ENCODE measurements at regions not wholly inside any gene's neighbourhood (a gene's known extent, or its start where the extent isn't known, plus 50 kb on each side); places are given as distances from the start of the nearest gene placed in this dataset.

DNA sequence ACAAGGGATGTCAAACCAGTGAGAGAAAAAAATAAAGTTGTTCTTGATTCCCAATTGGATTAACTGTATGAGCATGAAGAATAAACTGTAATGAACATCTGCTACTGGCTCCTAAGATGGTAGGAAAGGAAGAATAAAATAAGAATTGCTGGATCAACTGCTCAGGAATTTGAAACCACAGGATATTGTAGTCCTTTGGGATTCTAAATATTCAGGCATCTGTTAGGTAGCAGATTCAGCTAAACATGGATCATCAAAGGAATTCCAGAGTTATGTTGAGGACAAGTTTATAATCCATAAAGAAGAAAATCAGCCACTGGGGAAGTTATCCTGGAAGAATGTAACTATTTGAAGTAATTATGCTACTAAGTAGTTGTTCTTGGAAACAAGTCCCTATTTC, 65.8 kb downstream of the ISL1 start:
- DNase-seq (ENCODE audit: low spot score): no peak

DNA sequence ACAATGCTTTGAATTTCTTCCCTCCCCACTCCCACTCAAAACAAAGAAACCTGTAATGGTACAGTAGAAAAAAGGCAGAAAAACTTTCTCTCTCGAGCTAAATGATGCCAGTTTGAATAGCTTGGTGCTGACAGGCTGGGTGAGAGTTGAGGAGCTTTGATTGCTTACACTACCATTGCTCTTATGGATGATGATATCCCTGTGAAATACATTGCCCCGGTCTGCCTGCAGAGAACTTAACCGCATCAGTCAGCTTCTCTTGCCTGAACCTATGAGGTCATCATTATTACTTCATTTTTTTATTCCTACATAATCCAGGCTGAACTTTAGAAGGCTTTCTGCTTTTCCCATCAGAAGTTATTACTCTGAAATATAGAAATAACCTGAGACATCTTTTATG, 69.3 kb downstream of the ISL1 start:
- no peak for DNase-seq (ENCODE audit: low spot score)

DNA sequence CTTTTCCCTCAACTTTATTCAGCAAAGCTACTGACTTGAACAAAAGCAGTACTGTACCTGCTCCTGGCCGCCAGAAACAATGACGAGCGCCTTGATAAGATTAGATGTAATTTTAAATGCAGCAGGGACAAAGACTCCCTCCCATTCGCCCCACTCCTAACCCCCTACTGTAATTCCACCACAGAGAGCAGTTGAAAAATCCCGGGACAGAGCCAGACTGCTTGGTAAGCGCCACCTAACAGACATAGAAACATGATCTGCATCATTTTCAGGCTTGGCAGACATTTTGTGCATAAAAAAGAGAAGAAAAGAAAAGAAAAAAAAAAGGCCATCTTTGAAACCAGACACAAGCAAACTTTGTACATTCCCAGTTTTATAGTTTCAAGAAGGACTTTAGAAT, 81.9 kb downstream of the ISL1 start:
- no peak for DNase-seq (ENCODE audit: low spot score)

DNA sequence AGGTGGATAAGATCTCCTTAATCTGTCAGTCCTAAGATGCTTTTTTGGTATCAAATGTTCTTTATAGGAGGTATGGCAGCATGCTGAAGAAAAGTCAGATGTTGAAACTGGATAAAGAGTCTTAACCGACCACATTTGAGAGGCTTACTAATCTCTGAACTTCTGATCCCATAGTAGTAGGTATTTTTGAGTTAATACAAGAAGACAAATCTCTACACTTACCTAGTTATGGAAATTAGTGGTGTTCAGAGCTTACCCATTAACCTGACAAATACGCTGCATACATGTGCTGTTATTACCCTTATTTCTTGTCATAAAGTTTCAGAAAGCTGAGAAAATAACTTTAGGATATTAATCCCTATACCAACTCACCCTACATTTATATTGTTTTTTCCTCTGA, 83.0 kb downstream of the ISL1 start:
- DNase-seq (ENCODE audit: low spot score): no peak

DNA sequence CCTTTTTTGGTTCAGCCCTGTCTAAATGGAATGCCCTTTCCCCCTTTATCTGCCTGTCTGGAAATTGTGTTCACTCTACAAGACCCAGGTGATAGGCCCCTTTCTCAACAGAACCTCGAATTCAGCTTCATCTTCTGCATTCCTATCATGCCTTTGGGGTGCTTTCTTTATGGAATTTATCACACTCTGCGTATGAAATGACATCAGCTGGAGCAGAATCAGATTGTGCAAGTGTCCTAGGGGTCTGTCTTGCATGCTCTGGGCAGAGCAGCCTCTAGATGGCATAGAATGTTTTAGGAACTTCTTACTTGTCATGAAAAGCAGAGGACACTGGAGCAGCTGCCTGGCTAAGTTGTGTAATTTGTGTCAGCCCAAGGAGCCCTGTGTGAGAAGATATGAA, 84.9 kb downstream of the ISL1 start:
- DNase-seq (ENCODE audit: low spot score): no peak

DNA sequence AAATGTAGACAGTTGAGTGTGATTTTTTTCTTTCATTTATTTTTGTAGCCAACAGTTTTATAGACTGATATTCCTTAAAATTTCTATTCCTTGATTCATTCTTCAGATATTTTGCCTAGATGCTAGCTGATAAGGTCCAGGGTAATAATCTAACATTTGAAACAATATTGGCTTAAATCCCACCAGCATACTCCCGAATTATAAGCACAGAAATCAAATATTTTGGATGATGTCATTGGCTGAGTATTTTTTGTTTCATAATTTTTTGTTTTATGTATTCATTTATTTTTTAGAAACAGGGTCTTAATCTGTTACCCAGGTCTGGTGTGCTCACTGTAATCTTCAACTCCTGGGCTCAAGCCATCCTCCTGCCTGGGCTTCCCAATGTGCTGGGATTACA, 88.4 kb downstream of the ISL1 start:
- DNase-seq (ENCODE audit: low spot score): no peak

DNA sequence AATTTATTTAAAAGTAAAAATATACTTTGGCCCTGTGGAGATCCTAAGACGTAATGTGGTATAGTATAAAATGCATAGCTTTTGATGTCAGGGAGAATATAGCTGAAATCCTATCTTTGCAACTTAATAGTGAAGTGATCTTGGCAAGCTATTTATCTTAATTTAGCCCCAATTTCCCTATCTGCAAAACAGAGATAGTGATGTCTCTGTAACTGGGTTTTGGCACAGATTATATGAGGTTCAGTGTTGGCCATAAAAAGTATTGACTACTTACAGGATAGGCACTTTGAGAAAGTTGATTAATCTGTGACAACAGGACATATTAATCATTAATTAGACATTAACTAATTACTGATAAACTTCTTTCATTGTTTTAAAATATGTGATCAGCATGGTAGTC, 89.2 kb downstream of the ISL1 start:
- DNase-seq (ENCODE audit: low spot score): no peak

DNA sequence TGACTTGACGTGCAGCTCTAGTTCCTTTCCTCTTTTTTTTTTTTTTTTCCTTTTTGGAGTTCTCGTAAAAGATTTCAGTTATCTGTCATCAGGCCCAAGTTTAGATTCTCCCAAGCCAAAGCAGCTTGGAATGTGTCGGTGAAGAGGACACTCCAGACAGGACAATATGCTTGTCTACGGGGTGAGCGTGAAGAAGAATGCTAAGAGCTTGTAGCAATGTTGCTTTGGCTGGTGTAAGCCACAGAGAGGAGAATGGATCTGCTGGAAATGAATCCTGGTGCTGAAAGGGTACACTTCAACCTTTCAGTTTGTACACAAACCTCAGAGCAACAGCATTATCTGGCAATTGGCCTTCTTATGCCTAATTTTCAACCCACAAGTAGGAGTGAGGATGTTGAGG, 92.4 kb downstream of the ISL1 start:
- no peak for DNase-seq (ENCODE audit: low spot score)

DNA sequence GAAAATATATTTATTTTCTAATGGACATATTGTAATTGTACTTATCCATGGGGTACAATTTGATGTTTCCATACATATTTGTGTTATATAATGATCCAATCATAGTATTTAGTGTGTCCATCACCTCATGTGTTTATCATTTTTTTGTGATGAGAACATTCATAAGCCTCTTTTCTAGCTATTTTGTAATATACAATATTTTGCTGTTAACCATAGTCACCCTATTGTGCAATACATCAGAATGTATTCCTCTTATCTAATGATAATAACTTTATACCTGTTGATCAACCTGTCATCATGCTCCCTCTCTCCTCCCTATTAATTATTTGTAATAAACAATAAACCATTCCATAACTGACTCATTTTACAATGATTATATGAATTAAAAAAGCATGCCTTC, 93.2 kb downstream of the ISL1 start:
- DNase-seq (ENCODE audit: low spot score): no peak

DNA sequence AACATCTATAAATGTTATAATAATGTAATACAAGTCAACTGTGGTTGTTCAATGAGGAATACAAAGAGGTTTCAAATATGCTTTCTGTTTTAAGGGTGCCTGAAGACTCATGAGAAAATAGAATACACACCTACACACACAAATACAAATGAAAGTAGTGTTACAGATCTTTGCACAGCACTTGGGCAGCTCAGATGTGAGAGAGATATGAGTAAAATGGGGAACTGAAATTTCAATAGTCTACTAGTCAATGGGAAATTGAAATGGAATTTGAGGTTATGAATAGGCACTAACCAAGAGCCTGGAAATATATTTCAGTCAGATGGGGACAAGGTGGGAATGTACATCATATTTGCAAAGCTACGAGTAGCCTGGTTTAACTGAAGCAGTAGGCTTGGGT, 96.6 kb downstream of the ISL1 start:
- no peak for DNase-seq (ENCODE audit: low spot score)

DNA sequence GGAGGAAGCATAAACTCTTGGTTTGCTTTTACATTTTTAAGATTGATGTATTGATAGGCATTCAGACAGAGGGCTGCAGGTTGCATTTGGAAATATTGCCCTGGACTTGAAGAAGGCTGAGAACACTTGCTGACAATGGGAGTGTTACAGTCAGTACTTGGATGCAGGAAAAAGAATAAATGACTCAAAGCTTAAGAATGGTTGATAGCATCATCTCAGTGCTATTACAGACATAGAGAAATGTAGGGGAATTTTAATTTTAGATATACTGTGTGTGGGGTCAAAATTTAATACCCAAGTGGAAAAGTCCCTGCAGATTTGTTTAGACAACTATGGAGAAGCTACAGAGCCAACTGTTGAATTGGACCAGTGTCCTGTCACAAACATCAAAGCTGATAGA, 101.1 kb downstream of the ISL1 start:
- DNase-seq (ENCODE audit: low spot score): no peak

DNA sequence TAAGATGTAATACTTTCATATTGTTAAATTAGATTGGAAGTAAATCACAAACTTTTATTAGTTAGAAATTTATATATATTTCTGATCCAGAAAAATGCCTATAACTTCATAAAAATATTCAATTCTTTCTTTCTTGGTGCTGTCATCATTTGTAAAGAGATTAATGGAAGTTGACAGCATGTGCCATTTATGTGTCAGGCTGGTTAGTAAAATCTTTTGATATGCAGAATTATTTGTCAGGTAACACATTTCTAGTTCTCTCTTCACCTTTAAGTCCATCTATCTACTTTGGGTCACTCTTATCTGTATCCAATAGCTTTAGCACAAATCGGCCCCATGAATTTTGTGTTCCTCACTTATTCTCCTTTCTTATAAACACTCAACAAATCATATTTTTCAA, 102.9 kb downstream of the ISL1 start:
- DNase-seq (ENCODE audit: low spot score): no peak

DNA sequence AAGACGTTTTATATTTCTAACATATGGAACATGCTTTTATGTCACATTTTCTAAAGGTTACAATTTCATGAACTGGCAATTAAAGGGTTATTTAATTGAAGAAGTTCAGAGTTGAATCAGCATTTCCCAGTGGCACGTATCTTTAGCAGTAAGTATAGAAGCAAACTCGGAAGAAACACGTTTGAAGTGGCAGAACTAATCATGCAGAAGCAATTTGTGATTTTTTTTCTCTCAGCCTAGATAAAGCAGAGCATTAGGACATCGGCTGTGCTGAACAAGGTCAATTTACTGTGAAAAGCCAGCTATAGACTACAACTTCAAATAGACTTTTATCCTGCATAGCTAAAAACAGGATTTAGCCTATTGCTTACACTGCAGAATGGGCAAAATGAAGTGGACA, 104.7 kb downstream of the ISL1 start:
- no peak for DNase-seq (ENCODE audit: low spot score)

DNA sequence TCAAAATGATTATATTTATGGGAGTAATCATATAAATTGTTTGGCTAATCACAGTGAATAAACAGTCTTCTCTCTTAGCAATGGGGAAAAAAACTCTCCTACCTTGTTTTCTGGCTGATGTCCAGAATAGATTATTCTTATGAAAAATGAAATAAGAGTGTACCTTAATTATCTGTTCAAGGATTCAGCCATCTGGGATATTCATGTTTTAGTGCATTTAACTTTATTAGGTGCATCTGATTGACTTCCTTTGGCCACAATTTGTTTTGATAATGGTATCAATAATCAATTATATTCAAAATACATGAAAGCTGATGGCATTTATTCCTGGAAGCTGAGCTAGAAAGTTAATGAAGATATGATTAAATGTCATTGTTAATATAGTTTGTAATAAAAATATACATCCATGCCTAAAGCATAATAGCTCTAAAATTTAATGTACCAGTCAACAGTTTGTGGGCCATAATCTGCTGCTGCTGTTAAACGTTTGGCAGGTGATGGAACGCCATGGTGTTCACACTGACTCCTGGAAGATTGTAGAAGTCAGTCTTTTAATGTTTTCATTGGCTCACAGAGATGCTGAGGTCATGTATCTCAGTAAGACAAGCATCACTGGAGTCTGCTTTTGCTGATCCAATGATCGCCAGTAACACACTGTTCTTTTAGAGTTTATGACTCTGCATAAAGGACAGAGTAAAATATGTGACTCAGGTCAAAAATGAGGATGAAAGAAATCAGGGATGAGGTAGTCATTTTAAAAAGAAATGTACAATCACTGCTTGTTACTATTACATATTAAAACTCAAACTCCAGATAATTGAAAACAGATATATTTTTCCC, 105.8 kb downstream of the ISL1 start:
- DNase-seq (ENCODE audit: low spot score): no peak

DNA sequence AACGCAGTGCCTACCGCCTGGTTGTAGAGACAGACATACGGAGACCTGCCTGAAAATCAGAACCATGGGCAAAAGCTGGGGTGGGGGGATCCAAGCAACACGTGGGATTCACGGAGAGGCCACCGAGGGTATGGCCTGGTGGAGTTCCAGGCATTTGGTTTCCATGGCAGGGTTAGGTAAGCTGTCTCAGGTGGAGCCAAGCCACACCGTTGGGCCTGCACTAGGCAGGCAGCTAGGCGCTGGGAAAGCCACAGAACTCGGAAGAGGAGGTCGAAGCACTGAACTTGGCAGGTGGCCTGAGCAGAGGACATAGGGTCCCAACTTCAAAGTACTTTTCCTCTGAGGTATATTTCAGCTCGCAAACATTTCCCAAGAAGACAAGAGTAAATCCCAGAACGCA, 111.6 kb downstream of the ISL1 start:
- DNase-seq (ENCODE audit: low spot score): no peak

DNA sequence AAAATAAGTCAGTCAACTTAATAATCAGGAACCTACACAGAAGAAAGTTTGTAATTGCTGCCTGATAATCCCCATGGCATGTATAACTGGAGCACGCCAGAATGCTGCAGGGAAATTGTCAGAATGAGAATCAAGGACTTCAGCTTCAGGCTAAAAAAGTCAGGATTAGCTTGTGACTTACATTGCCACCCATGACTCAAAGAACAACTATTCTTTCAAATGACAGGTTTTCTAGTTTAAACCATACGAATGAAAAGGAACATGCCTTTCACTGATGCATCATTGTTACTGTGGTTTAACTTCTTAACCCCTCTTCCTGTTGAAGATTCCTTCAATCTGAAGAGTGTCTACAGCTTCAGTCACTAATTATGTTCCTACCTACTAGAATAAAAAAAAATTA, 112.4 kb downstream of the ISL1 start:
- DNase-seq (ENCODE audit: low spot score): no peak

DNA sequence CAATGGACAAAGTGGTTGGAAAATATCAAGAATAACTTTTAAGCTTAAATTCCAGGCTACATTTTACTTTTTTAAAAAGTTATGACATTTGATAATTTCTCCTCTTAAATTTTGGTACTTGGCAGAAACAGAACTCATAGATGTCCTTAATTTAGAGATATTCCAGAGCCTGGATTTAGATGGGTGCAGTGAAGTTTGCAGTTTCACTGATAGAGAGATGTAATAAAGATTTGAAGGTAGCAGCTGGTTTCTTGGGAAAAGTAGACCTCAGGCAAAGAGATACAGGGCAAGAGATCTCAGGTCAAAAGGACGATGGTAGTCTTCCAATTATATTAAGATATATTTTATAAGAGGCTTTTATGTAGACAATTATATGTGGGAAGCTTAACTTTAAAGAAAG, 134.6 kb downstream of the ISL1 start:
- DNase-seq (ENCODE audit: low spot score): no peak

DNA sequence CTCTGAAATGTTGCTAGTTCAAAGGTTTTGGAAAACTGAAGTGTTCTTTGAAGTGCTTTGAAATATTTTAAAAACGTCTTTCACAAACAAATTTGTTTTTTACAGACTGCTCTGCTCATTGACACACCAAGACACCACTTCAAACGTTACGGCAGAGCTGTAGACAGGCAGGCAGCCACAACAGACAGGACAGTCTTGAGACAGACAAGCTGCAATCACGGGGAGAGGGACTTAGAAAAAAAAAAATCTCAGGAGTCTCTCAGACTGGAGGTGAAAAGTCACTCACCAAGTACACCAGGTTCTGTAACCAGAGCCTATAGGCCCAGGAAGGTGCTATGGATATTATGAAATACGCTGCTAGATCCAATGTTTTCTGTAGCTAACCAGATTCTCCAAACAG, 135.4 kb downstream of the ISL1 start:
- DNase-seq (ENCODE audit: low spot score): no peak

DNA sequence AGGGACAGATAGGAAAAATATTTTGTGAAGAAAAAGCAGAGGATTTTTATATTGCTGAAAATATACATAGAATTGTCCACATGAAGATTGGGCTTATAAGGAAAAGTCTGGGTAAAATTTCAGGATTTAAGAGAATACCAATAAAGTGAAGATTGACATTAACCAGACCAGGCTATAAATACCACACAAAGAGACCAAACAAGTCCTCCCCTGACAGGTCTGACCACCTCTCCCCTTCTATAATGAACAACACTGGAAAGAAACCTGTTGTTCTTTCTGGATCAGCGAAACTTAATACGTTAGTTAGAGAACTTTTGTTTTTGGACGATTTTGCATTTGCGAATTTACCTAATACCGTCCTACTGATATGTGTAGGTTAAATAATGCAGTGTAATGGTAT, 138.3 kb downstream of the ISL1 start:
- DNase-seq (ENCODE audit: low spot score): no peak

DNA sequence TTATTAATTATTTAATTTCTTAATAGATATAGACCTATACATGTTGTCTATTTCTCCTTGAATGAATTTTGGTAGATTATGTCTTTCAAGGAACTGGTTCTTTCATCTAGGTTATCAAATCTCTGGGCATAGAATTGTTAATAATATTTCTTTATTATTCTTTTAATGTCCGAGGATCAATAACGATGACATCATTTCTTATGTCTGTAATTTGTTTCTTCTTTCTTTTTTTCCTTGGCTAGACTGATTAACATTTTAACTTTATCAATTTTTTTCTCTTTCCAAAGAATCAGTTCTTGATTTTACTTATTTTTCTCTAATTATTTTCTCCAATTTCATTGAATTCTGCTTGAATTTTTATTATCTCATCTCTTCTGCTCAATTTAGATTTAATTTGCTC, 156.0 kb downstream of the ISL1 start:
- no peak for DNase-seq (ENCODE audit: low spot score)

DNA sequence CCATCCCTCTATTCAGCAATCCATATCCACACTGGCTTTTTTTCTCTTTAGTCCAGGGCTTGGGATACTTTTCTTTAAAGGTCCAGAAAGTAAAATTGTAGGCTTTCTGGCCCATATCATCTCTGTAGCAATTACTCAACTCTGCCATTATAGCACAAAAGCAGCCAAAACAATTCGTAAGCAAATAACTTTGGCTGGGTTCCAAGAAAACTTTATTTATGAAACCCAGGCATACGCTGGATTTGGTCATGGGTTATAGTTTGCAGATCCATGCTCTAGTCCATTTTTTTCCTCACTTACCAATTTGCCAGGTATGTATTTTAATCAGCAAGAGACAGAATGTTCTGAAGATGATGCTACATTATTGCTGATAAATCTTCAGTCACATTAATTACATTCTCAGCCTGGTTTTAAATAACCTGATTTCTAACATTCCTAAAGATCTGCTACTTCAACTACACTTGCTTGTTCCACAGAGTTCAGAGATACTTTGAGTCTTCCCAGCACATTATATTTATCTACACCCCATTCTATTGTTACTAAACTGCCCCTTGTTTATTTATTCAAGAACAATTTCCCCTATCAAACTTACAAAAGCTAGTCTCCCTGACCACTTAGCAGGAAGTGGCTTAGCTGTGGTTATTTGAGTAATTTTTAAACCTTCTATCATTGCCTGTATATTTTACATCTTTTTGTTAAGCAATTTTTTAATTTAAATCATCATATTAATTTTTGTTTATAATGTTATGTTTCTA, 161.0 kb downstream of the ISL1 start:
- DNase-seq (ENCODE audit: low spot score): no peak

DNA sequence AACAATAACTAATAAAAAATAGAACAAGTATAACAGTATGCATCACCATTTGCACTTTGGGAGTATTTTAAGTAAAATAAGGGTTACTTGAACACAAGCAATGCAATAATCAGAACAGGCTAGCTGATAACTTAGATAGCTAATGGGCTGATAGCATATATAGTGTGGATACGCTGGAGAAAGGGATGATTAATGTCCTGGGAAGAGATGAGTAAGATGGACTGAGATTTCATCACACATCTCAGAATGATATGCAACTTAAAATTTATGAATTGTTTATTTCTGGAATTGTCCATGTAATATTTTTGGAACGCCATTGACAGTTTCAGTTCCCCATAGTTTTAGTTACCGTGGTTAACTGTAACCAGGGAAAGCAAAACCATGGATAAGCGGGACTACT, 173.6 kb downstream of the ISL1 start:
- no peak for DNase-seq (ENCODE audit: low spot score)

DNA sequence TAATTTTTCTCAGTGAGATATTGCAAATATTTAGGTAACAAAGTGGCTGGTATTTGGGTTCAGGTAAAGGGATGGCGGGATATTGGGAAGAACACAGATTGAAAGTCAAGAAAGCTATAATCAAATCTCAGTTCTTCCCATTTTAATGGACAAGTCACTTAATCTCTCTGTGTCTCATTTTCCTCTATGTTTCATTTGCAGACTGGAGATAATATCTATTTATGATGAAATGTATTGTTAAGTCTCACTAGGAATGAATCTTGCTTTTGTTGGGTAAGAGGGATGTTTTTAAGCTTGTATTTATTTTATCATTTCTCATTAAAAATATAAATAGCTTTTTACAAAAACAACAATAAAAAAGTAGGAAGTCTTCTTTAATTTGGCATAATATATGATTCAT, 175.4 kb downstream of the ISL1 start:
- no peak for DNase-seq (ENCODE audit: low spot score)

DNA sequence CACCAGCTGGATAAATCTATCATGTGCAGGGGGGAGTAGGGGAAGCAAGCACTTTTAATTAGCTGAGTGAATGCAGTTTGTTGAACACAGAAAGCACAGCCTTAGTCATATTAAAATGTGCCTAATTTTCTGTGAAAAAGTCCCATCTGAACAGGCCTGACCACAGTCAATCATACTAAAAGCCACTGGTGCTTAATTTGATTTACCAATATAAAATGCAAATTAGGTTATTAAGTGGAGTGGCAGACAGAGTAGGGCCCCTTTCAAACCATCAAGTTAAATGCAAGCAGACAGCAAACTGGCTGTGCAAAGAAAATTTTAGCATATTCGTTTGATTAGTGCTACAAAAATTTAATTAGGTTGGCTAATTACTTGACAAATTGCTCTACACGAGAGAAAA, 176.1 kb downstream of the ISL1 start:
- DNase-seq (ENCODE audit: low spot score): no peak
